Stimulated activated CD4-positive, alpha-beta T cell treated with anti-CD3 and anti-CD28 coated beads, Interleukin-15, amount 100 ng/mL, for 24 hours (primary cell): ENCODE measurements at regions not wholly inside any gene's neighbourhood (a gene's known extent, or its start where the extent isn't known, plus 50 kb on each side); places are given as distances from the start of the nearest gene placed in this dataset.
"Not testable (repeated sequence)": the region's sequence is repeated elsewhere in the genome, so short reads cannot be mapped to it uniquely, and the experiment has no call there.

Experiments used
- DNase-seq: peaks from one replicate; pipeline ENCODE4 v3.0.0-alpha.2; 2020

- no peak for DNase-seq
Measured at GRCh38 chr7:15848901-15849300, 162.4 kb upstream of the MEOX2 start.

- DNase-seq = no peak
Measured at GRCh38 chr7:15848362-15848761, 161.9 kb upstream of the MEOX2 start.

GRCh38 chr7:15845868-15846267 is 159.4 kb upstream of the MEOX2 start:
- DNase-seq = no peak

- no peak for DNase-seq
Measured at GRCh38 chr7:15845461-15845860, 159.0 kb upstream of the MEOX2 start.

GRCh38 chr7:15839416-15840100 is 153.1 kb upstream of the MEOX2 start:
- DNase-seq = no peak

DNA sequence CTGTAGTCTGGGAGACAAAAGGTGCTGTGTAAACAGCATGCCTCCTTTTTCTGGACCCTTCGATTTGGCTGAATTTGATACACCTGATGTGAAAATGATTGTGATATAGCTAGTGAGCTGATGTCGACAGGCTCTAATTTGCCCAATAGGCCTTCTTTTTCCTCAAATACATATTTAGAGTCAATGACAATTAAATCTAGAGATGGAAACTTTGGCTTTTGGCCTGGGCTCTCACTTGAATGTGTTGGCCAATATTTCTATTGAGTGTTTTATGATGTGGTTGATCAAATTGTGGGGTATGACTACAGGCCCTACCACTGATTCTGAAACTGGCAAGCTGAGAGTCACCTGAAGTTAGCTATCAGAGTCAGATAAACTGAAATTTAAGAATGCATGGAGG is 151.8 kb upstream of the MEOX2 start:
- no peak for DNase-seq

DNA sequence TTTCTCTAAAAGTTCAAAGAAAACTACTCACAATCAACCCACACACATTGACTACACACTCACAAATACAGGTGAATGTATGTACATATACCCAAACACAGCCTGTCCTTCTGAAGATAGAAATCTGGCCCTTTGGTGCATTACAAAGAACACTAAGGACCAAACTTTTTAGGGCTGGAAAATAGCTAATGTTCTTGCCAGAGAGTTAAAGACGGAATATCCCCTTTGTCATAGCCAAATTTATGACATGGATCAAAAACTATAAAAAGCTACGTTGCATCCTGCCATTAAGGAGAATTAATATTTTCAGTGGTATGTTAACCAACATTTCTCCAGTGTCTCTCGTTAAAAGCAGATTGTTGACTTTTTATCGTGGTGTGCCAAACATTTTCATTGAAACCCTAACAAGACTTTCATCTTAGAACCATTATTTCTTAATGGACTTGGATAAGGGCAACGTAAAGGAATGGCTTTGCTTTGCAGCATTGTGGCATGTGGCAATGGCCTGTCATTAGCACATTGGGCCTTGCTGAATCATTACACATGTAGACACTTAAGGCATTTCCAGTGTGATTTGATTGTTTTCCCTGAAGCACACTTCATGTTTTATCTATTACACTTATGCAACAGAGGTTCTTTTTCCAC is 150.9 kb upstream of the MEOX2 start:
- DNase-seq = no peak

GRCh38 chr7:15836651-15837050 is 150.2 kb upstream of the MEOX2 start:
- no peak for DNase-seq

- DNase-seq = no peak
Measured at GRCh38 chr7:15836041-15836440, 149.6 kb upstream of the MEOX2 start.

- no peak for DNase-seq
Measured at GRCh38 chr7:15834446-15834845, 148.0 kb upstream of the MEOX2 start.

- DNase-seq = no peak
Measured at GRCh38 chr7:15832996-15833395, 146.5 kb upstream of the MEOX2 start.

DNA sequence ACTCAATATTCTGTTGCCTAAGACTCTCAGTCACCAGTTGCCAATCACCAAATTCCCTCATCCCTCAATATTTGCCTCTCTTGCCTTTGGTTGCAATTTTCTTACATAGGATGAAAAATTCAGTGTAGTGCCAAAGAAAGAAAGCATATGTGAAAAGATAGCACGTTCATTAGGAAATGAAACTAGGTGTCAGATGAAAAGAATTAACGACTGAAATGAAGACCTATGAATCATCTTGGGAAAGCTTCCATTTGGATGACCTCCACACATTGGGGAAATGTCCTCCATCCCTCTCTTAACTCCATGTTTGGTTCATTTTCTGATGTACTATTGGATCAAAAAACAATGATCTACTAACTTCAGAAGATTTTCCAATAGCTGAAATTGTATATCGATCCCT is 145.1 kb upstream of the MEOX2 start:
- no peak for DNase-seq

DNA sequence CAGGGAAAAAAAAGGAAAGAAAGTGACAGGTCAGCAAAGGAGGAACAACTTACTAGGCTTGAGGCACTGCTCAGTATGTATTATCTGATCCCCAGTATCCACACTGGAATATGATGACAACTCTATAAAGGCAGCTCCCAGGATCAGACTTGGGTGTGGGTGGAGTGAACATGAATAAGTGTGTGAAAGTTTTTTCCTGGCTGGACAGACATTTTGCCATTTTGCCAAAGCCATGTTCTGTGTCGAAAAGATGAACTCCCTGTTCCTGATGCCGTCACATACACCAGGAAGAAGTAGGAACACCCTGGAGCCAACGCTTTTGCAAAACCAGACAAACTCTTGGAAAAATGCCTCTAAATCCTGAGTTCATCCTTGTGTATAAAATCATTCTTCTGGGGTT is 143.2 kb upstream of the MEOX2 start:
- no peak for DNase-seq

- DNase-seq = no peak
Measured at GRCh38 chr7:15828881-15829280, 142.4 kb upstream of the MEOX2 start.

GRCh38 chr7:15821484-15822427 is 135.3 kb upstream of the MEOX2 start:
- no peak for DNase-seq

DNA sequence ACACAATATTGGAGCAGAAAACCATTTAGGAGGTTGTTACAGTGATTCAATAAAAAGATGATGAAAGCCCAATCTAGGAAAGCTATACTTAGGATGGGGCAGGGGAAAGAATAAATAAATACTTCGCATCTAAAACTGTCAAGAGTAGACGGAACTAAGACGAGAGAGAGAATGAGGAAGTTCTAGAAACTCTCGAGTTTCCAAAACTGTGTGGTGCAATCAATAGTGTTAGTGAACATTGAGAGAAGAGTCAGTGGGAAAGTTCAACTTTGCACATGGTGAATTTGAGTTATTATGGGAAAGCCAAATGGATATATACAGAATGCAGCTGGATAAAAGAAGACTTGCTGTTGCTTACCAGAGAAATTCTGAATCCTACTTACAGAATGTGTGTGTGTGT is 133.8 kb upstream of the MEOX2 start:
- DNase-seq = no peak

GRCh38 chr7:15816835-15817426 is 130.4 kb upstream of the MEOX2 start:
- no peak for DNase-seq

GRCh38 chr7:15813448-15813847 is 127.0 kb upstream of the MEOX2 start:
- DNase-seq = no peak

DNA sequence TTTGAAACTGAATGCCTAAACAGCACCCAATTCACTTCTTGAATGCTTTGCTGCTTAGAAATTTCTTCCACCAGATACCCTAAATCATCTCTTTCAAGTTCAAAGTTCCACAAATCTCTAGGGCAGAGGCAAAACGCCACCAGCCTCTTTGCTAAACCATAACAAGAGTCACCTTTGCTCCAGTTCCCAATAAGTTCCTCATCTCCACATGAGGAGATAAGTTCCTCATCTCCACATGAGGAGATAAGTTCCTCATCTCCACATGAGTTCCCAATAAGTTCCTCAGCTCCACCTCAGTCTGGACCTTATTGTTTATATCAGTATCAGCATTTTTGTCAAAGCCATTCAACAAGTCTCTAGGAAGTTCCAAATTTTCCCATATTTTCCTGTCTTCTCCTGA is 123.9 kb upstream of the MEOX2 start:
- DNase-seq = not testable (repeated sequence)

DNA sequence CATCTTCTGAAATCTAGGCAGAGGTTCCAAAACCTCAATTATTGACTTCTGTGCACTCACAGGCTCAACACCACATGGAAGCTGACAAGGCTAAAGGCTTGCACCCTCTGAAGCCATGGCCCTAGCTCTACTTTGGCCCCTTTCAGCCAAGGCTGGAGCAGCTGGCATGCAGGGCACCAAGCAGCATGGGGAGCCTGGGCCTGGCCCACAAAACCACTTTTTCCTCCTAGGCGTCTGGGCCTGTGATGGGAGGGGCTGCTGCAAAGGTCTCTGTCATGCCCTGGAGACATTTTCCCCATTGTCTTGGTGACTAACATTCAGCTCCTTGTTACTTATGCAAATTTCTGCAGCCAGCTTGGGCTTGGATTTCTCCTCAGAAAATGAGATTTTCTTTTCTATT is 123.5 kb upstream of the MEOX2 start:
- not testable (repeated sequence) for DNase-seq

DNA sequence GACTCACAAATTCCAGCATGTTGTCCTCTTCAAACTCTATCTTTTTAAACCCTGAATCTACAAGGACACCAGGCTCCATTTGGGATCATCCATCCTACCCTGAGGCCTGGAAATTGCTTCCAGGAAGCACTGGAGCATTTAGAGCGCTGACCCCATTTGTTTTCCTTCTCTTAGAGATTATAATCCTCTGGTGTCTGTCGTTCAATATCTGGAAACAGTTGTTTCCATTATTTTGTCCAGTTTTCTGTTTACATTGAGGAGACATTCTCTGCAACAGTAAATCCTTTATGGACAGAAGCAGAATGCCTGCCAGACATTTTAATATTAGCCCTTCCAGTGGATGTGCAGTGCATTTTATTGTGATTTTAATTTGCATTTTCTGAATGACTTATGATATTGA is 119.4 kb upstream of the MEOX2 start:
- DNase-seq = no peak

DNA sequence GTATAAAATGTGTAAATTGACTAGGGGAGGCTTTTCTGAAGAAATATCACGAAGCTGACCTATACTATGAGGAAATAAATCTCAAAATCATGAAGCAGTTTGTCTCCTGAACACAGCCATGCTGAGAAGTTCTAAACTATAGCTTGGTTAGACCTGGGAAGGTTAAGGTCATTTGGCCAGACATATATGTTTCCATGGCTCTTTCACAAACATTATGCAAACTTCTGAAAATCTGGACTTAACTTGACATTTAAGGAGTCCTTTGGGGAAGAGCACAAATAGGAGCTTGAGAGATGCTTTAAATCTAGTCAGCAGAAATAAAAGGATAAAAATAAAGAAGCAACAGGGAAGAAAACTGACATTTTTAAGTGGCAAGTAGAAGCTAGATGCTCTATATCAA is 115.9 kb upstream of the MEOX2 start:
- DNase-seq = no peak

GRCh38 chr7:15801551-15801950 is 115.1 kb upstream of the MEOX2 start:
- no peak for DNase-seq
